ENCODE measurements at regions not wholly inside any gene's neighbourhood (a gene's known extent, or its start where the extent isn't known, plus 50 kb on each side); places are given as distances from the start of the nearest gene placed in this dataset.

DNA sequence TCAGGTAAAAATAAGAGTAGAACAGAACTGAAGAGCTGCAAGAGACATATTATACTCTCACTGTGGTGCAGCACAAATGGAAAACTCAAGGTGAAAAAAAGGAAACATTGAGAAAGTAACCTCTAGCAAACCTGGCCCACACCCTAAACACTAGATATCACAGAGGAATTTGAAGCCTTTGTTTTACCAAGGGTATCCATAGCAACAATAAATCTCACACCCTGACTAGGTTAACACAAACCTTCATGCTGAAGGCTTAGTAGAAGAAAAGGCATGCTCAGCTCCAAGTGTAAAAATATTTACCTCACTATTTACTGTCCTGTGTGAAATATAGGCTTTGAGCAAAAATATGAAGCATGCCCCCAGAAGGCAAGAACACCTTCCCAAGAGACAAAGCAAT is 61.9 kb upstream of the TAB3 start:
- no peak for DNase-seq (ENCODE audit: low read depth)
- no peak for TF ChIP-seq CTCF (IDR thresholded peaks at IDR 0.05; ENCODE audit: low read depth, low read length, missing control alignments)
- H3K4me3 ChIP-seq (ENCODE audit: low read depth, low read length) = no peak overlapping the region

GRCh38 chrX:30950391-30950790 is 61.3 kb upstream of the TAB3 start:
- TF ChIP-seq CTCF (IDR thresholded peaks at IDR 0.05; ENCODE audit: low read depth, low read length, missing control alignments) = no peak

GRCh38 chrX:30949554-30949953 is 60.5 kb upstream of the TAB3 start:
- no peak for DNase-seq (ENCODE audit: low read depth)
- no peak overlapping the region for H3K4me3 ChIP-seq (ENCODE audit: low read depth, low read length)
- no peak for TF ChIP-seq CTCF (IDR thresholded peaks at IDR 0.05; ENCODE audit: low read depth, low read length, missing control alignments)

More at GRCh38 chrX:30950391-30950790, 61.3 kb upstream of the TAB3 start:
- DNase-seq (ENCODE audit: low read depth) = no peak
- H3K4me3 ChIP-seq (ENCODE audit: low read depth, low read length) = no peak overlapping the region

DNA sequence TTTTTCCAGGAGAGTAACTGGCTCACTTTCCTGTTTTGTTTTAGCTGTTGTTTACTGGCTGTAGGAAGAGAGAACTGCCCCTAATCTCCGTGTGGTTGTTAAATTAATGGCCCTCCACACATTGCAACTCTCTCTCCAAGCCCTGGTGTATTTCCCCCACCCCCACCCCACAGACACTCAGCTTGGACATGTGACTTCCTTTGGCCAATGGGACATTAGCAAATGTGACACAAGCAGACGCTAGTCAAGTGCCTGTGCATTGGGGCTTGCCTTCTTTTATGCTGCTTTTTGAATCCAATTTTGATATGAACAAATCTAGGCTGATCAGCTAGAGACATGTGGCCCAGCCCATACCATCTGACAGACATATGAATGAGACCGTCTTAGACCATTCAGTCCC is 59.6 kb upstream of the TAB3 start:
- H3K4me3 ChIP-seq (ENCODE audit: low read depth, low read length) = no peak overlapping the region
- no peak for DNase-seq (ENCODE audit: low read depth)
- no peak for TF ChIP-seq CTCF (IDR thresholded peaks at IDR 0.05; ENCODE audit: low read depth, low read length, missing control alignments)

DNA sequence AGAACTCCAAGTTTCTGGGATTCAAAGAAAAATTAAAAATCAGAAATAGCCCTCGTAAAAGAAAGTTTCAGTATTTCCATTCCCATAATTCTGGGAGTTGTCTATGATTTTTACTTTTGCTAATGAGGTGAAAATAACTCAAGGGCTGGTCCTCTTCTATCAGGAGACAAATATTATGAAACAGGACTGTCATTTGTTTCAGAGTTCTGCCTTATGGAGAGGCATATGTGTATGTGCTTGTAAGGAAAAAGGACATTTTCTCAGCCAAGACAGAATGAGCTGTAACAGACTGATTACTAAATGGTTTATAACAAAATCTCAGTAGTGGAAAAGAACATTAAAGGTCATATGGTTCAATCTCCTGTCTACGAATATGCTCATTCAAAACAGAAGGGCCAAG is 59.0 kb upstream of the TAB3 start:
- no peak for DNase-seq (ENCODE audit: low read depth)
- H3K4me3 ChIP-seq (ENCODE audit: low read depth, low read length) = no peak overlapping the region
- TF ChIP-seq CTCF (IDR thresholded peaks at IDR 0.05; ENCODE audit: low read depth, low read length, missing control alignments) = no peak

- H3K4me3 ChIP-seq (ENCODE audit: low read depth, low read length) = no peak overlapping the region
- TF ChIP-seq CTCF (IDR thresholded peaks at IDR 0.05; ENCODE audit: low read depth, low read length, missing control alignments) = no peak
- no peak for DNase-seq (ENCODE audit: low read depth)
These were observed 54.9 kb upstream of the TAB3 start for GRCh38 chrX:30943984-30944383.

DNA sequence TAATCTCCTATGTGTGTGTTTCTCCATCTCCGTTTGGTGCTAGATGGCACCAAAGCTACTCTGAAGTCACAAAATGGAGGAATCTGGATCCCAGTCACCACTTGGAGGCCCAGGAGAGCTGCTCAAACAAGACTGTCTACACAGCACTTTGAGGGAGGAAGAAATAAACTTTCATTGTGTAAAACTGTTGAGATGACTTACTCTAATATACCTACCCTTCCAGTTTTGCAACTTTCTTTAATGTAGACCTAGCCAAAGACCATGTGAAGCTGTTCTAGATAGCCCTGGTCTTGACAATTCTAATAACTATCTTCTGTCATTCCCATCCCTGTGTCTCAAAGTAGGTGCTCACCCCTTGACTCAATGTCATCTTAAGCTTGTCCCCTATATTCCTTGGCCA is 52.8 kb upstream of the TAB3 start:
- no peak for DNase-seq (ENCODE audit: low read depth)
- TF ChIP-seq CTCF (IDR thresholded peaks at IDR 0.05; ENCODE audit: low read depth, low read length, missing control alignments) = no peak

More for the DNA sequence above, 52.8 kb upstream of the TAB3 start:
- no peak overlapping the region for H3K4me3 ChIP-seq (ENCODE audit: low read depth, low read length)
